GM19397 (cell line): ENCODE measurements at regions not wholly inside any gene's neighbourhood (a gene's known extent, or its start where the extent isn't known, plus 50 kb on each side); places are given as distances from the start of the nearest gene placed in this dataset.

ENCODE experiments used
- ATAC-seq: cut with Tn5 transposase; IDR thresholded peaks from one replicate; pipeline ENCODE4 v1.9.1; 2021; ENCODE audit warnings: mild to moderate bottlenecking, moderate library complexity; ENCODE audit not compliant: unreplicated experiment

- ATAC-seq, result no peak
Measured at GRCh38 chr2:118699447-118700175, 147.8 kb downstream of the EN1 start.

GRCh38 chr2:118698564-118698963, 148.9 kb downstream of the EN1 start:
- ATAC-seq, result no peak

- ATAC-seq, result no peak
Measured at GRCh38 chr2:118697781-118698180, 149.7 kb downstream of the EN1 start.

GRCh38 chr2:118696786-118697465, 150.5 kb downstream of the EN1 start:
- no peak for ATAC-seq

- no peak for ATAC-seq
Measured at GRCh38 chr2:118693287-118693822, 154.1 kb downstream of the EN1 start.

GRCh38 chr2:118689874-118690273, 157.6 kb downstream of the EN1 start:
- ATAC-seq, result no peak

- ATAC-seq, result no peak
Measured at GRCh38 chr2:118689456-118689855, 158.0 kb downstream of the EN1 start.

GRCh38 chr2:118689033-118689432, 158.4 kb downstream of the EN1 start:
- ATAC-seq, result no peak

- ATAC-seq, result no peak
Measured at GRCh38 chr2:118687698-118688097, 159.8 kb downstream of the EN1 start.

GRCh38 chr2:118687192-118687591, 160.3 kb downstream of the EN1 start:
- ATAC-seq, result no peak

- no peak for ATAC-seq
Measured at GRCh38 chr2:118686346-118686745, 161.1 kb downstream of the EN1 start.

- no peak for ATAC-seq
Measured at GRCh38 chr2:118683460-118683859, 164.0 kb downstream of the EN1 start.

GRCh38 chr2:118678985-118679384, 168.5 kb downstream of the EN1 start:
- ATAC-seq, result no peak

- no peak for ATAC-seq
Measured at GRCh38 chr2:118677546-118677945, 169.9 kb downstream of the EN1 start.

- ATAC-seq, result no peak
Measured at GRCh38 chr2:118675531-118675930, 171.9 kb downstream of the EN1 start.

GRCh38 chr2:118672571-118673158, 174.8 kb downstream of the EN1 start:
- ATAC-seq, result no peak

- ATAC-seq, result no peak
Measured at GRCh38 chr2:118671701-118672454, 175.6 kb downstream of the EN1 start.

GRCh38 chr2:118670838-118671237, 176.6 kb downstream of the EN1 start:
- no peak for ATAC-seq

GRCh38 chr2:118670276-118670675, 177.2 kb downstream of the EN1 start:
- ATAC-seq, result no peak

- ATAC-seq, result no peak
Measured at GRCh38 chr2:118669654-118670053, 177.8 kb downstream of the EN1 start.
